ENCODE measurements at regions not wholly inside any gene's neighbourhood (a gene's known extent, or its start where the extent isn't known, plus 50 kb on each side); places are given as distances from the start of the nearest gene placed in this dataset.
"Not testable (repeated sequence)": the region's sequence is repeated elsewhere in the genome, so short reads cannot be mapped to it uniquely, and the experiment has no call there.

GRCh38 chr4:22631167-22631566, 61.6 kb upstream of the GBA3 start:
- H3K4me1 ChIP-seq; DNase-seq; intact Hi-C loops (cut with DNase I); H3K36me3 ChIP-seq; H3K4me3 ChIP-seq; H3K27me3 ChIP-seq (ENCODE audit: low read depth); H3K9me3 ChIP-seq; ATAC-seq; H3K27ac ChIP-seq: not testable (repeated sequence)

GRCh38 chr4:22634541-22635181, 58.1 kb upstream of the GBA3 start:
- Histone ChIP-seq H3K27me3 (ENCODE audit: low read depth) (no peaks in the 10 kb centered on the region), H3K36me3 (no peaks in the 10 kb centered on the region), H3K9me3 (peaks cover under 1% of the 10 kb centered on the region), H3K4me3 (no peak overlapping the region), H3K4me1 (no peaks in the 10 kb centered on the region), H3K27ac (no peak overlapping the region)
- intact Hi-C loops (cut with DNase I) = no loop called here
- ATAC-seq (peak in 1 of 2 donors; percentile 42), DNase-seq (no peak)
- no peak for TF ChIP-seq CTCF (IDR thresholded peaks at IDR 0.05)

- H3K27me3 ChIP-seq (ENCODE audit: low read depth); H3K27ac ChIP-seq; ATAC-seq; H3K4me3 ChIP-seq; DNase-seq; intact Hi-C loops (cut with DNase I); H3K9me3 ChIP-seq; H3K36me3 ChIP-seq; H3K4me1 ChIP-seq: not testable (repeated sequence)
Measured at GRCh38 chr4:22635182-22635549, 57.6 kb upstream of the GBA3 start.

GRCh38 chr4:22635692-22636091, 57.0 kb upstream of the GBA3 start:
- Histone ChIP-seq H3K9me3 (peaks cover 8% of the 10 kb centered on the region), H3K4me1 (no peaks in the 10 kb centered on the region), H3K4me3 (no peak overlapping the region), H3K27me3 (ENCODE audit: low read depth) (no peaks in the 10 kb centered on the region), H3K36me3 (no peaks in the 10 kb centered on the region), H3K27ac (no peak overlapping the region)
- ATAC-seq = no peak
- DNase-seq = no peak
- intact Hi-C loops (cut with DNase I) = no loop called here
- TF ChIP-seq CTCF (IDR thresholded peaks at IDR 0.05) = no peak

- peaks cover 8% of the 10 kb centered on the region for H3K9me3 ChIP-seq
- H3K4me1 ChIP-seq = no peaks in the 10 kb centered on the region
- ATAC-seq (no peak), DNase-seq (no peak)
- no peaks in the 10 kb centered on the region for H3K27me3 ChIP-seq (ENCODE audit: low read depth)
- intact Hi-C loops (cut with DNase I) = no loop called here
- H3K4me3 ChIP-seq = no peak overlapping the region
- no peak for TF ChIP-seq CTCF (IDR thresholded peaks at IDR 0.05)
- H3K36me3 ChIP-seq = no peaks in the 10 kb centered on the region
- H3K27ac ChIP-seq = no peak overlapping the region
Measured at GRCh38 chr4:22637306-22637705, 55.4 kb upstream of the GBA3 start.

All from lower lobe of right lung (tissue), 2 donors.